ENCODE measurements at regions not wholly inside any gene's neighbourhood (a gene's known extent, or its start where the extent isn't known, plus 50 kb on each side); places are given as distances from the start of the nearest gene placed in this dataset.
A peak's percentile ranks its signal among the peaks of the same experiment; 100 is the strongest.

GRCh38 chr2:133886735-133887675, 318.7 kb upstream of the NCKAP5 start:
- H3K4me2 ChIP-seq (ENCODE audit: insufficient read depth, insufficient read length, low read length): no peak overlapping the region
- H3K79me1 ChIP-seq (ENCODE audit: insufficient read depth, low read depth, low read length, poor library complexity, severe bottlenecking): no peaks in the 10 kb centered on the region
- no peak overlapping the region for H3K18ac ChIP-seq (ENCODE audit: insufficient read length, low read depth, low read length)
- H3T11ph ChIP-seq (ENCODE audit: low read length): no peak overlapping the region
- H3K4me1 Mint-ChIP-seq: peaks cover 17 to 22% of the 10 kb centered on the region in 2 experiments
- H2BK15ac ChIP-seq (ENCODE audit: low read depth, low read length): no peak overlapping the region
- H2BK5ac ChIP-seq (ENCODE audit: insufficient read length, low read length): no peak overlapping the region
- no CpG with 5 or more reads among the region's 19 CpGs for WGBS (ENCODE audit: extremely low coverage, insufficient read length, low lambda C conversion rate)
- 0 out of 5 replicates have a peak, but pooled peaks cover 0 to 3% of the 10 kb centered on the region in 2 experiments for H3K9me3 Mint-ChIP-seq
- H3K23ac ChIP-seq (ENCODE audit: insufficient read length, low read depth, low read length): no peak overlapping the region
- H3K79me2 ChIP-seq (ENCODE audit: insufficient read depth, low read length): no peaks in the 10 kb centered on the region
- no peak overlapping the region for H2BK12ac ChIP-seq (ENCODE audit: insufficient read length, low read depth, low read length)
- H3K14ac ChIP-seq (ENCODE audit: insufficient read depth, low read length): no peak overlapping the region
- no peak overlapping the region for H4K91ac ChIP-seq (ENCODE audit: insufficient read length, low read depth, low read length)
- no peak overlapping the region for H3K27ac Mint-ChIP-seq
- no peak overlapping the region for H3K9ac ChIP-seq (ENCODE audit: extremely low read depth, insufficient read length, low read length)
- H3K4me3 Mint-ChIP-seq: no peak overlapping the region
- H3K27me3 Mint-ChIP-seq (ENCODE audit: low read depth): no peaks in the 10 kb centered on the region; the same call in none of the 2 replicates
- no peak overlapping the region for H2AK5ac ChIP-seq (ENCODE audit: insufficient read length, low read length)
- TF ChIP-seq, protein P1, sequence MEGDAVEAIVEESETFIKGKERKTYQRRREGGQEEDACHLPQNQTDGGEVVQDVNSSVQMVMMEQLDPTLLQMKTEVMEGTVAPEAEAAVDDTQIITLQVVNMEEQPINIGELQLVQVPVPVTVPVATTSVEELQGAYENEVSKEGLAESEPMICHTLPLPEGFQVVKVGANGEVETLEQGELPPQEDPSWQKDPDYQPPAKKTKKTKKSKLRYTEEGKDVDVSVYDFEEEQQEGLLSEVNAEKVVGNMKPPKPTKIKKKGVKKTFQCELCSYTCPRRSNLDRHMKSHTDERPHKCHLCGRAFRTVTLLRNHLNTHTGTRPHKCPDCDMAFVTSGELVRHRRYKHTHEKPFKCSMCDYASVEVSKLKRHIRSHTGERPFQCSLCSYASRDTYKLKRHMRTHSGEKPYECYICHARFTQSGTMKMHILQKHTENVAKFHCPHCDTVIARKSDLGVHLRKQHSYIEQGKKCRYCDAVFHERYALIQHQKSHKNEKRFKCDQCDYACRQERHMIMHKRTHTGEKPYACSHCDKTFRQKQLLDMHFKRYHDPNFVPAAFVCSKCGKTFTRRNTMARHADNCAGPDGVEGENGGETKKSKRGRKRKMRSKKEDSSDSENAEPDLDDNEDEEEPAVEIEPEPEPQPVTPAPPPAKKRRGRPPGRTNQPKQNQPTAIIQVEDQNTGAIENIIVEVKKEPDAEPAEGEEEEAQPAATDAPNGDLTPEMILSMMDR (conservative IDR thresholded peaks at IDR 0.05): peak; percentile 80
- DNase-seq: peak; percentile 78
- no peak overlapping the region for H4K5ac ChIP-seq (ENCODE audit: insufficient read length, low read depth, low read length)
- no peak overlapping the region for H3K56ac ChIP-seq (ENCODE audit: insufficient read length, low read depth, low read length)
- no peaks in the 10 kb centered on the region for H4K20me1 ChIP-seq (ENCODE audit: control insufficient read depth, insufficient read depth, insufficient read length)
- H3K27me3 ChIP-seq (ENCODE audit: insufficient read depth, low read length): no peaks in the 10 kb centered on the region
- no peak overlapping the region for H3K4ac ChIP-seq (ENCODE audit: low read depth, low read length)
- H3K23me2 ChIP-seq (ENCODE audit: insufficient read length, low read depth, low read length, poor library complexity, severe bottlenecking): no peaks in the 10 kb centered on the region
- no peak overlapping the region for H4K8ac ChIP-seq (replicated peaks; ENCODE audit: insufficient read length, low read depth, low read length)
- no peaks in the 10 kb centered on the region for H3K9me3 ChIP-seq (ENCODE audit: control insufficient read depth, low read depth, low read length)
- no peak overlapping the region for H2AFZ ChIP-seq (ENCODE audit: low read length)
- no peak overlapping the region for H2BK120ac ChIP-seq (ENCODE audit: low read depth, low read length, poor library complexity, severe bottlenecking)
- no peak overlapping the region for H2BK20ac ChIP-seq (ENCODE audit: low read depth, low read length, poor library complexity, severe bottlenecking)
- no peaks in the 10 kb centered on the region for H3K4me1 ChIP-seq (ENCODE audit: insufficient read depth, low read length)
- no peaks in the 10 kb centered on the region for H3K36me3 Mint-ChIP-seq (ENCODE audit: insufficient read depth in 1 of 3, low read depth in 3 of 3)
- H3K27ac ChIP-seq (ENCODE audit: insufficient read length, low read depth, low read length): no peak overlapping the region
